ENCODE measurements at regions not wholly inside any gene's neighbourhood (a gene's known extent, or its start where the extent isn't known, plus 50 kb on each side); places are given as distances from the start of the nearest gene placed in this dataset.

- TF ChIP-seq CTCF (IDR thresholded peaks at IDR 0.05) (no peak), POLR2A (IDR thresholded peaks at IDR 0.05) (no peak)
These were observed 114.5 kb upstream of the GSE1 start for GRCh38 chr16:85498607-85499006.

All from heart left ventricle (tissue), 13 donors.